ENCODE measurements at regions not wholly inside any gene's neighbourhood (a gene's known extent, or its start where the extent isn't known, plus 50 kb on each side); places are given as distances from the start of the nearest gene placed in this dataset.

GRCh38 chr1:88376421-88376820 is 307.7 kb upstream of the PKN2 start:
- Histone ChIP-seq H3K4me3 (no peak overlapping the region), H3K27me3 (no peaks in the 10 kb centered on the region), H3K9me3 (no peaks in the 10 kb centered on the region), H3K36me3 (no peaks in the 10 kb centered on the region)
- no peak for DNase-seq

- H3K27me3 ChIP-seq, result no peaks in the 10 kb centered on the region
- no peaks in the 10 kb centered on the region for H3K36me3 ChIP-seq
- no peak for DNase-seq
Observed at GRCh38 chr1:88378560-88378959, 305.5 kb upstream of the PKN2 start.

GRCh38 chr1:88394958-88395357 is 289.1 kb upstream of the PKN2 start:
- Histone ChIP-seq H3K4me3 (no peak overlapping the region), H3K27me3 (no peaks in the 10 kb centered on the region), H3K9me3 (no peaks in the 10 kb centered on the region), H3K36me3 (no peaks in the 10 kb centered on the region)
- DNase-seq, result no peak

More at GRCh38 chr1:88378560-88378959, 305.5 kb upstream of the PKN2 start:
- no peak overlapping the region for H3K4me3 ChIP-seq
- no peaks in the 10 kb centered on the region for H3K9me3 ChIP-seq

DNA sequence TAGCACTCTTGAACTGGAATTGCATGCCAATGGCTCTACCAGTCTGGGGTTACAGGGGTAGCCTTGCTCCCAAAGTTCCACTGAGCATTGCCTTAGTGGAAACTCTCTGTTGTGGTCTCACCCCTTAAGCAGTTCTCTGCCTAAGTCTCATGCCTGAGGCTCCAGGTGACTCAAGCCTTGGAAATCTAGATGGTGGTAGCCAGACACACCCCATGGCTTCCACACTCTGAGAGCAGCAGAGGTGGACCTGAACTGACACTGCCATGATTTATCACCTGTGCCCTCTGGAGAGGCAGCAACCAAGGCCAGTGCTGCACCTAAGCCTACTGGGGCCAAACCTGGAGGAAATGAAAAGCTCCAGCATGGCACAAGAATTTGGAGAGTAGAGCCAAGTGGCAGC is 285.7 kb upstream of the PKN2 start:
- Histone ChIP-seq H3K9me3 (no peaks in the 10 kb centered on the region), H3K36me3 (no peaks in the 10 kb centered on the region), H3K4me3 (no peak overlapping the region), H3K27me3 (no peaks in the 10 kb centered on the region)
- no peak for DNase-seq

DNA sequence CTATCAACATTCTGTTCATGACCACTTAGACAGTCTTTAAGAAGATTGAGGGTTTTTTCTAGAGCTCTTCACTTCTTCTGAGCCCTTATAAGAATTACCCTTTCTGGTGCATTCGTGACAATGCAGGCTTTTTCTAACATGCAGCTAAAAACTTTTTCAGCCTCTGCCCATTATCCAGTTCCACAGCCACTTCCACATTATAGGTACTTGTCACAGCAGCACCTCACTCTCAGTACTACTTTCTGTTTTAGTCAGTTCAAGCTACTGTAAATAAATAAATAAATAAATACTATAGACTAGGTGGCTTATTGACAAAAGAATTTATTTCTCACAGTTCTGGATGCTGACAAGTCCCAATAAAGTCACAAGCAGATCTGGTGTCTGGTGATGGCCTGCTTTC is 284.4 kb upstream of the PKN2 start:
- H3K4me3 ChIP-seq, result no peak overlapping the region
- no peaks in the 10 kb centered on the region for H3K36me3 ChIP-seq
- H3K9me3 ChIP-seq, result no peaks in the 10 kb centered on the region
- no peak for DNase-seq
- no peaks in the 10 kb centered on the region for H3K27me3 ChIP-seq

DNA sequence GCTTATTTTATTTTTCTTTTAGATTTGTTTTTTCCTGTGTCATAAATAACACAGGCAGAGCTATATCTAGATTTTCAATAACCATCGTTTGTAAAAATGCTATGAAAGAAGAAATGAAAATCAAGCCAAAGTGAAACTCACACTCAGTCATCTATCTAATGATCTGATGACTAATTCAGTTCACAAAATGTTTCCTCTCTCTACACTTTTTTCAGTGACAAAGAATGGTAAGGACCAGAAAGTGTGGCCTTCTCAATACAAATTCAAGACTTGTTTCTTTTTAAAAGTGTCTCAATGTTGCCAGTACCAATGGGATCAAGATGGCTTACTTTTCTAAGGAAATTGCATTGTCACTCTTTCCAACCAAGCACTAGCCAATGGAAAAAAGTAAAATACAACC is 282.8 kb upstream of the PKN2 start:
- DNase-seq, result no peak
- Histone ChIP-seq H3K9me3 (no peaks in the 10 kb centered on the region), H3K36me3 (no peaks in the 10 kb centered on the region), H3K27me3 (no peaks in the 10 kb centered on the region), H3K4me3 (no peak overlapping the region)

DNA sequence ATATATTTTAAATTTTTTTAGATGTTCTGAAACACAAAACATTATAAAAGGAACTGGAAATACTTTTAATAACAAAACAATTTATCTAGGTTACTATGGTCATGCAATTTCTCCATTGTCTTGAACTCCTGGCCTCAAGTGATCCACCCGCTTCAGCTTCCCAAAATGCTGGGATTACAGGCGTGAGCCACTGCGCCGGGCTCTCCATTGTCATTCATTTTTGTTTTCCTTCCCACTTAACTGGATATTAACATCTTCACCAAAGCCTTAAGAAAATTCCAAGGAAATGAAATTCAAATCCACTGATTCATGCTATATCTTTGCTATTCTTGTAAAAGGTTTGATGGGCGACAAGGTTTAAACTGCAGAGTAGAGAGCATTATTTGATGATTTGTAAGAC is 279.5 kb upstream of the PKN2 start:
- Histone ChIP-seq H3K9me3 (peaks cover 7% of the 10 kb centered on the region), H3K36me3 (no peaks in the 10 kb centered on the region), H3K27me3 (no peaks in the 10 kb centered on the region), H3K4me3 (no peak overlapping the region)
- no peak for DNase-seq

DNA sequence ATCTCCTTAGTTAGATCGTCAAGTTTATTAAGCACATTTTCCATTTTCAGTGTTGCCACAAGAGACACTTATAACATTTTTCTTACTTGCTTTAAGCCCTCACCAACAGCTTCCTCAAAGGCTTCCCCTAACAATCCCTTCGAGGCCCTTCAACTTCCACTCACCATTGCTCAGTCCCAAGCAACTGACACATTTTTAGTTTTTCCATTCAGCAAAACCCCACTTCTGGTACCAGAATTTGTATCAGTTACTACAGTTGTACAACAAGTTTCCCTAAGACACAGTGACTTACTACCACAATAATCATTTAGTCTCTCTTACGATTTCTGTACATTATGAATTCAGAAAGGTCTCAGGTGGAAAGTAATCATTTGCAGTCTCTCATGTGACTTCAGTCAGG is 276.8 kb upstream of the PKN2 start:
- H3K4me3 ChIP-seq, result no peak overlapping the region
- no peaks in the 10 kb centered on the region for H3K36me3 ChIP-seq
- peaks cover 7% of the 10 kb centered on the region for H3K9me3 ChIP-seq
- DNase-seq, result no peak
- H3K27me3 ChIP-seq, result no peaks in the 10 kb centered on the region

DNA sequence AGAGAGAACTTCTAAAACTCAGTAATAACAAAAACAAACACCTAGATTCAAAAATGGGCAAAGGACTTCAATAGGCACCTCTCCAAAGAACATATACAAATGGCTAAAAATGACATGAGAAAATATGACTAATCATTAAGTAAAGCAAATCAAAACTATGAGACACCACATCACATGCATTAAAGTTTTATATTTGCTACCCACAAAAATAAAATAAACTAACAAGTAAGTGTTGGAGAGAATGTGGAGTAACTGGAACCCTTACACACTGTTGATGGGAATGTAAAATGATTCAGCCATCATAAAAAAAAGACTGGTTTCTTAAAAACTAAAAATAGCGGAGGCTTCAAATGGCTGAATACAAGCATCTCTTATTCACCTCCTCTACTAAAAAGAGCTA is 262.1 kb upstream of the PKN2 start:
- Histone ChIP-seq H3K36me3 (no peaks in the 10 kb centered on the region), H3K4me3 (no peak overlapping the region), H3K27me3 (no peaks in the 10 kb centered on the region), H3K9me3 (peaks cover 30% of the 10 kb centered on the region)
- no peak for DNase-seq

- Histone ChIP-seq H3K9me3 (peaks cover 6% of the 10 kb centered on the region; the same call in 1 of the 2 replicates), H3K27me3 (no peaks in the 10 kb centered on the region), H3K36me3 (no peaks in the 10 kb centered on the region), H3K4me3 (no peak overlapping the region)
- DNase-seq, result peak; percentile 16
Observed at GRCh38 chr1:88433556-88433955, 250.5 kb upstream of the PKN2 start.

GRCh38 chr1:88434836-88435235 is 249.2 kb upstream of the PKN2 start:
- Histone ChIP-seq H3K27me3 (no peaks in the 10 kb centered on the region), H3K4me3 (no peak overlapping the region), H3K9me3 (peaks cover 6% of the 10 kb centered on the region; the same call in 1 of the 2 replicates), H3K36me3 (no peaks in the 10 kb centered on the region)
- no peak for DNase-seq

DNA sequence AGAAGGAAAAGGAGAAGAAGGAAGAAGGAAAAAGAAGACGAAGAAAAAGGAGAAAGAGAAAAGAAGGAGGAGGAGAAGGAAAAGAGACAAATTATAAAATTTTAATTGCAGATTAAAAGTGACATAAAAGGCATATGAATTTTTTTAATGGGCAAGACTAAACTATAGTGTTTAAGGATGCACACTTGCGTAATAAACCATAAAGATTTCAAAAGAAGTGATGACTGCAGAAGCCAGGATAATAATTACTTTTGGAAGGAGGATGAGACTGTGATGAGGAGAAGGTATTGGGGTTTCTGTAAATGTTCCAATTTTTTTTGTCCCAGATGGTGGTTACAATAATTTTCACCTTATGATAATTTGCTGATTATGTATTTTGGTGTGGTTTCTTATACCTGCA is 243.1 kb upstream of the PKN2 start:
- Histone ChIP-seq H3K9me3 (peaks cover 6% of the 10 kb centered on the region; the same call in 1 of the 2 replicates), H3K4me3 (no peak overlapping the region), H3K36me3 (no peaks in the 10 kb centered on the region), H3K27me3 (no peaks in the 10 kb centered on the region)
- no peak for DNase-seq

- Histone ChIP-seq H3K27me3 (peaks cover 2% of the 10 kb centered on the region; the same call in 1 of the 2 replicates), H3K4me3 (no peak overlapping the region), H3K9me3 (no peaks in the 10 kb centered on the region), H3K36me3 (no peaks in the 10 kb centered on the region)
- no peak for DNase-seq
Observed at GRCh38 chr1:88451856-88452255, 232.2 kb upstream of the PKN2 start.

- Histone ChIP-seq H3K9me3 (no peaks in the 10 kb centered on the region), H3K27me3 (no peaks in the 10 kb centered on the region)
- DNase-seq, result no peak
Observed at GRCh38 chr1:88453295-88453694, 230.8 kb upstream of the PKN2 start.

GRCh38 chr1:88454781-88455180 is 229.3 kb upstream of the PKN2 start:
- H3K4me3 ChIP-seq, result no peak overlapping the region
- H3K36me3 ChIP-seq, result no peaks in the 10 kb centered on the region
- H3K27me3 ChIP-seq, result no peaks in the 10 kb centered on the region
- DNase-seq, result no peak
- H3K9me3 ChIP-seq, result no peaks in the 10 kb centered on the region

More at GRCh38 chr1:88453295-88453694, 230.8 kb upstream of the PKN2 start:
- no peaks in the 10 kb centered on the region for H3K36me3 ChIP-seq
- no peak overlapping the region for H3K4me3 ChIP-seq

GRCh38 chr1:88455621-88456256 is 228.3 kb upstream of the PKN2 start:
- Histone ChIP-seq H3K9me3 (no peaks in the 10 kb centered on the region), H3K36me3 (no peaks in the 10 kb centered on the region), H3K27me3 (no peaks in the 10 kb centered on the region), H3K4me3 (no peak overlapping the region)
- DNase-seq, result no peak

DNA sequence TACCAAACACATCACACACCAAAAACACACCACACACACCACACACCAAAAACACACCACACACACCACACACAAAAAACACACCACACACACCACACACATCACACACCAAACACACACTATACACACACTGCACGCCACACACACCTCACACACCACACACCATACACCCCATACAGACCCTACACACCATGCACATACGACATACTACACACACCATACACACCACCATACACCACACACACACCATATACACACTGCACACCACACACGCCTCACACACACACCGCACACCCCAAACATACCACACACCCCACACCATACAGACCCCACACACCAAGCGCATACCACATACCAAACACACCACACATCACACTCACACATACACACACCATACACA is 226.9 kb upstream of the PKN2 start:
- no peaks in the 10 kb centered on the region for H3K36me3 ChIP-seq
- H3K27me3 ChIP-seq, result no peaks in the 10 kb centered on the region
- H3K9me3 ChIP-seq, result no peaks in the 10 kb centered on the region
- H3K4me3 ChIP-seq, result no peak overlapping the region
- no peak for DNase-seq

DNA sequence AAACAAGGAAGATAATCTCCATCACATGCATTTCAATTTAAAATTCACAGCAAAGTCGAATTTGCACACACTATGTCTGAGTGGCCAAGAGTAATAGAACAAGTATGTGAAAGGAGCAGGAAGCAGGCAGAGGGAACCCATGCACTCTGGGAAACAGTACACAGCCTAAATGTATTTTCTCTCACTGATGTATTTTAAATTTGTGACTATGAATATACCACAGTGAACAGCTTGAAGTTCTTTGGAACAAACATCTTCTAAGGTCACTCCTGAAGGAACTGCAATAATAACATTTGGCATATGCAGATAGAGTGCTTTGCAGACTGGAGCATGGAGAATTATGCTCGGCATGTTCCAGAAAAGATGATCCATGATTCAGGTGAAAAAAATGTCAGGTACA is 223.1 kb upstream of the PKN2 start:
- H3K9me3 ChIP-seq, result no peaks in the 10 kb centered on the region
- H3K27me3 ChIP-seq, result no peaks in the 10 kb centered on the region
- H3K36me3 ChIP-seq, result no peaks in the 10 kb centered on the region
- H3K4me3 ChIP-seq, result no peak overlapping the region
- no peak for DNase-seq

- DNase-seq, result no peak
- Histone ChIP-seq H3K36me3 (no peaks in the 10 kb centered on the region), H3K9me3 (no peaks in the 10 kb centered on the region), H3K4me3 (peak overlapping the region; percentile 39), H3K27me3 (no peaks in the 10 kb centered on the region)
Observed at GRCh38 chr1:88462096-88462487, 222.0 kb upstream of the PKN2 start.
